ENCODE measurements at regions not wholly inside any gene's neighbourhood (a gene's known extent, or its start where the extent isn't known, plus 50 kb on each side); places are given as distances from the start of the nearest gene placed in this dataset.

DNA sequence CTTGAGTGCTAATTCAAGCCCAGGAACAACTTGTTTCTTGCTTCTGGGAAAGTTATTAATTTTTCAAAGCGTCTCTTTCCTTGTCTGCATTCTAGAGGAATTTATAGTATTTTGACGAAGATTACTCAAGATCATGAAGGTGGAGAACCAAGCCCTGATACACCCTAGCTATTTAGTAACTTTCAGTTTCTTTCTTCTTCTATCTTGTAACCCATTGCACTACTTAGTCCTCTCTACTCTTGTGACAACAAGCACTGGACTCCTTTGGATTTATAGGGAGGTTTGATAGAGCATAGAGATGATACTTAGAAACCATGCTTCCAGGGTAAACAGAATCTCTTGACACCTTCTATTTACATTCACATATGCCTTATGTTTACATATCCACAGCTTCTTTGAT is 203.3 kb upstream of the GRM7 start:
- Histone ChIP-seq H3K4me1 (ENCODE audit: insufficient read depth, low read length) (no peaks in the 10 kb centered on the region), H3K9me3 (ENCODE audit: insufficient read depth, low read depth, low read length) (peaks cover 3% of the 10 kb centered on the region), H3K36me3 (ENCODE audit: insufficient read depth, low read length) (no peaks in the 10 kb centered on the region), H4K20me1 (ENCODE audit: insufficient read depth, low read length) (no peaks in the 10 kb centered on the region), H2AFZ (ENCODE audit: low read depth, low read length) (no peak overlapping the region), H3K27ac (ENCODE audit: low read depth, low read length) (no peak overlapping the region), H3K27me3 (ENCODE audit: insufficient read depth, low read length) (no peaks in the 10 kb centered on the region), H3K4me3 (ENCODE audit: insufficient read depth, low read depth, low read length) (no peak overlapping the region), H3K9ac (ENCODE audit: low read length) (no peak overlapping the region), H3K79me2 (ENCODE audit: insufficient read depth, low read length) (no peaks in the 10 kb centered on the region), H3K4me2 (ENCODE audit: low read length) (no peak overlapping the region)
- DNase-seq (ENCODE audit: low read depth) = no peak
- H3K27ac Mint-ChIP-seq (ENCODE audit: unreplicated experiment) = no peak overlapping the region
- TF ChIP-seq, protein P1, sequence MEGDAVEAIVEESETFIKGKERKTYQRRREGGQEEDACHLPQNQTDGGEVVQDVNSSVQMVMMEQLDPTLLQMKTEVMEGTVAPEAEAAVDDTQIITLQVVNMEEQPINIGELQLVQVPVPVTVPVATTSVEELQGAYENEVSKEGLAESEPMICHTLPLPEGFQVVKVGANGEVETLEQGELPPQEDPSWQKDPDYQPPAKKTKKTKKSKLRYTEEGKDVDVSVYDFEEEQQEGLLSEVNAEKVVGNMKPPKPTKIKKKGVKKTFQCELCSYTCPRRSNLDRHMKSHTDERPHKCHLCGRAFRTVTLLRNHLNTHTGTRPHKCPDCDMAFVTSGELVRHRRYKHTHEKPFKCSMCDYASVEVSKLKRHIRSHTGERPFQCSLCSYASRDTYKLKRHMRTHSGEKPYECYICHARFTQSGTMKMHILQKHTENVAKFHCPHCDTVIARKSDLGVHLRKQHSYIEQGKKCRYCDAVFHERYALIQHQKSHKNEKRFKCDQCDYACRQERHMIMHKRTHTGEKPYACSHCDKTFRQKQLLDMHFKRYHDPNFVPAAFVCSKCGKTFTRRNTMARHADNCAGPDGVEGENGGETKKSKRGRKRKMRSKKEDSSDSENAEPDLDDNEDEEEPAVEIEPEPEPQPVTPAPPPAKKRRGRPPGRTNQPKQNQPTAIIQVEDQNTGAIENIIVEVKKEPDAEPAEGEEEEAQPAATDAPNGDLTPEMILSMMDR (IDR thresholded peaks at IDR 0.05; ENCODE audit: insufficient read depth, low read depth, low read length) = no peak
- no peak for TF ChIP-seq EZH2 (IDR thresholded peaks at IDR 0.05; ENCODE audit: insufficient read depth, low read length)
- peaks cover 16% of the 10 kb centered on the region for H3K9me3 Mint-ChIP-seq (ENCODE audit: unreplicated experiment)
- no peaks in the 10 kb centered on the region for H3K27me3 Mint-ChIP-seq (ENCODE audit: low read depth, unreplicated experiment)
- H3K4me1 Mint-ChIP-seq (ENCODE audit: low read depth, unreplicated experiment) = no peaks in the 10 kb centered on the region
- FAIRE-seq = no peak
- H3K36me3 Mint-ChIP-seq (ENCODE audit: low read depth, unreplicated experiment) = peaks cover 4% of the 10 kb centered on the region
- no peak overlapping the region for H3K4me3 Mint-ChIP-seq (ENCODE audit: unreplicated experiment)

DNA sequence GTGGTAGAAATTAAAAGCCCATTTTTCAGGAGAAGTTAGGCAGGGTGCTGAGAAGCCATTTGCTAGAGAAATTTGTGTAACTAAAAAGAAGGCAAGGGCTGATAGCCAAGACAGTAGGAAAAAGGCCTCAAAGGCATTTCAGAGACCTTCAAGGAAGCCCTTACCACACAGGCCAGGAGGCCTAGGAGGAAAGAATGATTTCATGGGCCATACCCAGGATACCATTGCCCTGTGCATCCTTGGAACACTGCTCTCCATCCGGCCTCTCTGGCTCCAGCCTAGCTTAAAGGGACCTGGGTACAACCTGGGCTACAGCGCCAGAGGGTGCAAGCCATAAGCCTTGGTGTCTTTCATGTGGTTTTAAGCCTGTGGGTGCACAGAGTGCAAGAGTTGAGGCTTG is 193.6 kb upstream of the GRM7 start:
- Mint-ChIP-seq H3K36me3 (ENCODE audit: low read depth, unreplicated experiment) (no peaks in the 10 kb centered on the region), H3K4me1 (ENCODE audit: low read depth, unreplicated experiment) (no peaks in the 10 kb centered on the region), H3K27ac (ENCODE audit: unreplicated experiment) (no peak overlapping the region), H3K4me3 (ENCODE audit: unreplicated experiment) (no peak overlapping the region), H3K9me3 (ENCODE audit: unreplicated experiment) (peaks cover 8% of the 10 kb centered on the region), H3K27me3 (ENCODE audit: low read depth, unreplicated experiment) (no peaks in the 10 kb centered on the region)
- FAIRE-seq (no peak), DNase-seq (ENCODE audit: low read depth) (no peak)
- Histone ChIP-seq H3K27ac (ENCODE audit: low read depth, low read length) (no peak overlapping the region), H3K36me3 (ENCODE audit: insufficient read depth, low read length) (no peaks in the 10 kb centered on the region), H4K20me1 (ENCODE audit: insufficient read depth, low read length) (no peaks in the 10 kb centered on the region), H3K9me3 (ENCODE audit: insufficient read depth, low read depth, low read length) (no peaks in the 10 kb centered on the region), H3K4me2 (ENCODE audit: low read length) (no peak overlapping the region), H3K27me3 (ENCODE audit: insufficient read depth, low read length) (no peaks in the 10 kb centered on the region), H3K79me2 (ENCODE audit: insufficient read depth, low read length) (no peaks in the 10 kb centered on the region), H3K4me1 (ENCODE audit: insufficient read depth, low read length) (no peaks in the 10 kb centered on the region), H3K9ac (ENCODE audit: low read length) (no peak overlapping the region), H3K4me3 (ENCODE audit: insufficient read depth, low read depth, low read length) (no peak overlapping the region), H2AFZ (ENCODE audit: low read depth, low read length) (no peak overlapping the region)
- no peak for TF ChIP-seq EZH2 (IDR thresholded peaks at IDR 0.05; ENCODE audit: insufficient read depth, low read length)
- TF ChIP-seq, protein P1 (IDR thresholded peaks at IDR 0.05; ENCODE audit: insufficient read depth, low read depth, low read length) = no peak

DNA sequence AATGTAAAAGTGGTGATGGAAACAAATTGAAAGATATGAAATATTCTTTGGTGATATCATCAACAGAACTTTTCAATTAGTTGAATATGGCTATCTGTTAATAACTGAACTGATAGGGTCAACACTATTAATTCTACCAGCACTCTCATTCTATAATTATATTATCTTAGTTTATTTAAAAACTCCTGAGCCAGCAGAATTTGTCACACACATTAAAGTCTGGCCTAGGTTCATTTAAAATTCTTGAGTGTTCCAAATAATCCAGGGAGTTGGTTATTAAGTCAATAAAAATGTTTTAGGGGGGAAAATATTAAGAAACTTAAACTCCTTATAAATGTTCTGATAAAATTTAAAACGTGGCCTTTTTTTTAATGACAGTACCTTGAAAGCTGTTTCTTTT is 189.6 kb upstream of the GRM7 start:
- no peak overlapping the region for H2AFZ ChIP-seq (ENCODE audit: low read depth, low read length)
- no peak overlapping the region for H3K9ac ChIP-seq (ENCODE audit: low read length)
- no peaks in the 10 kb centered on the region for H3K27me3 Mint-ChIP-seq (ENCODE audit: low read depth, unreplicated experiment)
- no peaks in the 10 kb centered on the region for H3K79me2 ChIP-seq (ENCODE audit: insufficient read depth, low read length)
- H3K36me3 Mint-ChIP-seq (ENCODE audit: low read depth, unreplicated experiment) = no peaks in the 10 kb centered on the region
- H3K27me3 ChIP-seq (ENCODE audit: insufficient read depth, low read length) = no peaks in the 10 kb centered on the region
- no peaks in the 10 kb centered on the region for H3K36me3 ChIP-seq (ENCODE audit: insufficient read depth, low read length)
- FAIRE-seq (no peak), DNase-seq (ENCODE audit: low read depth) (no peak)
- H3K27ac ChIP-seq (ENCODE audit: low read depth, low read length) = no peak overlapping the region
- H4K20me1 ChIP-seq (ENCODE audit: insufficient read depth, low read length) = no peaks in the 10 kb centered on the region
- H3K9me3 ChIP-seq (ENCODE audit: insufficient read depth, low read depth, low read length) = no peaks in the 10 kb centered on the region
- no peak overlapping the region for H3K4me3 Mint-ChIP-seq (ENCODE audit: unreplicated experiment)
- no peak overlapping the region for H3K4me3 ChIP-seq (ENCODE audit: insufficient read depth, low read depth, low read length)
- H3K9me3 Mint-ChIP-seq (ENCODE audit: unreplicated experiment) = peaks cover 3% of the 10 kb centered on the region
- TF ChIP-seq, protein P1 (IDR thresholded peaks at IDR 0.05; ENCODE audit: insufficient read depth, low read depth, low read length) = no peak
- TF ChIP-seq EZH2 (IDR thresholded peaks at IDR 0.05; ENCODE audit: insufficient read depth, low read length) = no peak
- H3K4me1 Mint-ChIP-seq (ENCODE audit: low read depth, unreplicated experiment) = no peaks in the 10 kb centered on the region
- no peak overlapping the region for H3K27ac Mint-ChIP-seq (ENCODE audit: unreplicated experiment)
- no peaks in the 10 kb centered on the region for H3K4me1 ChIP-seq (ENCODE audit: insufficient read depth, low read length)
- H3K4me2 ChIP-seq (ENCODE audit: low read length) = no peak overlapping the region
